ENCODE measurements at regions not wholly inside any gene's neighbourhood (a gene's known extent, or its start where the extent isn't known, plus 50 kb on each side); places are given as distances from the start of the nearest gene placed in this dataset.

- ATAC-seq, result no peak
- no peaks in the 10 kb centered on the region for H3K36me3 ChIP-seq
- intact Hi-C loops (cut with DNase I), result no loop called here
- no peaks in the 10 kb centered on the region for H3K27me3 ChIP-seq (ENCODE audit: low read depth)
- DNase-seq, result no peak
- H3K9me3 ChIP-seq, result no peaks in the 10 kb centered on the region
- H3K27ac ChIP-seq, result no peak overlapping the region
- H3K4me3 ChIP-seq, result no peak overlapping the region
- no peaks in the 10 kb centered on the region for H3K4me1 ChIP-seq
- TF ChIP-seq CTCF (IDR thresholded peaks at IDR 0.05), result no peak
Measured at GRCh38 chr13:106407338-106407737, 128.1 kb downstream of the EFNB2 start.

GRCh38 chr13:106405731-106406130, 129.7 kb downstream of the EFNB2 start:
- H3K36me3 ChIP-seq, result no peaks in the 10 kb centered on the region
- DNase-seq, result no peak
- intact Hi-C loops (cut with DNase I), result no loop called here

GRCh38 chr13:106403280-106403679, 132.2 kb downstream of the EFNB2 start:
- Histone ChIP-seq H3K27me3 (ENCODE audit: low read depth) (no peaks in the 10 kb centered on the region), H3K9me3 (no peaks in the 10 kb centered on the region), H3K27ac (no peak overlapping the region), H3K4me1 (no peaks in the 10 kb centered on the region), H3K36me3 (no peaks in the 10 kb centered on the region), H3K4me3 (no peak overlapping the region)
- intact Hi-C loops (cut with DNase I), result no loop called here
- ATAC-seq (no peak), DNase-seq (no peak)
- no peak for TF ChIP-seq CTCF (IDR thresholded peaks at IDR 0.05)

More at GRCh38 chr13:106405731-106406130, 129.7 kb downstream of the EFNB2 start:
- H3K27ac ChIP-seq, result no peak overlapping the region
- no peak for TF ChIP-seq CTCF (IDR thresholded peaks at IDR 0.05)
- no peaks in the 10 kb centered on the region for H3K9me3 ChIP-seq
- ATAC-seq, result no peak
- no peaks in the 10 kb centered on the region for H3K4me1 ChIP-seq
- H3K4me3 ChIP-seq, result no peak overlapping the region
- H3K27me3 ChIP-seq (ENCODE audit: low read depth), result no peaks in the 10 kb centered on the region

GRCh38 chr13:106402866-106403265, 132.6 kb downstream of the EFNB2 start:
- TF ChIP-seq CTCF (IDR thresholded peaks at IDR 0.05), result no peak
- Histone ChIP-seq H3K36me3 (no peaks in the 10 kb centered on the region), H3K27me3 (ENCODE audit: low read depth) (no peaks in the 10 kb centered on the region), H3K27ac (no peak overlapping the region), H3K9me3 (no peaks in the 10 kb centered on the region), H3K4me3 (no peak overlapping the region), H3K4me1 (no peaks in the 10 kb centered on the region)
- no peak for ATAC-seq
- DNase-seq, result no peak
- intact Hi-C loops (cut with DNase I), result no loop called here

- Histone ChIP-seq H3K27ac (no peak overlapping the region), H3K27me3 (ENCODE audit: low read depth) (no peaks in the 10 kb centered on the region), H3K36me3 (no peaks in the 10 kb centered on the region), H3K9me3 (no peaks in the 10 kb centered on the region), H3K4me1 (no peaks in the 10 kb centered on the region), H3K4me3 (no peak overlapping the region)
- no peak for TF ChIP-seq CTCF (IDR thresholded peaks at IDR 0.05)
- intact Hi-C loops (cut with DNase I), result no loop called here
- ATAC-seq (no peak), DNase-seq (no peak)
Measured at GRCh38 chr13:106401081-106401480, 134.4 kb downstream of the EFNB2 start.

GRCh38 chr13:106400289-106400688, 135.2 kb downstream of the EFNB2 start:
- no peak for DNase-seq
- no peak for TF ChIP-seq CTCF (IDR thresholded peaks at IDR 0.05)
- Histone ChIP-seq H3K36me3 (no peaks in the 10 kb centered on the region), H3K27ac (no peak overlapping the region), H3K4me1 (no peaks in the 10 kb centered on the region), H3K4me3 (no peak overlapping the region), H3K9me3 (no peaks in the 10 kb centered on the region), H3K27me3 (ENCODE audit: low read depth) (no peaks in the 10 kb centered on the region)
- intact Hi-C loops (cut with DNase I), result no loop called here
- ATAC-seq, result no peak
